HS-5 (cell line): ENCODE measurements at regions not wholly inside any gene's neighbourhood (a gene's known extent, or its start where the extent isn't known, plus 50 kb on each side); places are given as distances from the start of the nearest gene placed in this dataset.
"Not testable (repeated sequence)": the region's sequence is repeated elsewhere in the genome, so short reads cannot be mapped to it uniquely, and the experiment has no call there.

Experiments
- DNase-seq: peaks from one replicate; pipeline ENCODE4 v3.0.0-alpha.2; 2012; ENCODE audit warnings: low read depth

GRCh38 chr15:87752250-87752951 lies 504.1 kb downstream of the NTRK3 start:
- DNase-seq: peak; percentile 87

DNA sequence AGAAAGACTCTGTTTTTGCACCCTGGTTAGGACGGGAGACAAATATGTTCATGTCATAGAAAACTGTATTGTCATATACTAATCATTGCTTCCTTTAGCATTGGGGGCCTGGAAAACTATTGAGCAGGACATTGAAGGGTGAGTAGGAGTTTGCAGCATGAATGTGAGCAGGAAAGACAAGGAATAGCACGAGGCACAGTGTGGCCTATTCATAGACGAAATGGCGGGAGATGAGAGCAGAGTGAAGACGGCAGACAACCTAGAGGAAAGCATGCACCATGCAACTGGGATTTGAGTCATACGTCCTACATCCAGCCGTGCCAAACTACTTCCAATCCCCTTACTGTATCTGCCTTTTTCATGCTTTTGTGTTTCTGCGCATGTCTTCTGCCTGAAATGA lies 508.1 kb downstream of the NTRK3 start:
- no peak for DNase-seq

DNA sequence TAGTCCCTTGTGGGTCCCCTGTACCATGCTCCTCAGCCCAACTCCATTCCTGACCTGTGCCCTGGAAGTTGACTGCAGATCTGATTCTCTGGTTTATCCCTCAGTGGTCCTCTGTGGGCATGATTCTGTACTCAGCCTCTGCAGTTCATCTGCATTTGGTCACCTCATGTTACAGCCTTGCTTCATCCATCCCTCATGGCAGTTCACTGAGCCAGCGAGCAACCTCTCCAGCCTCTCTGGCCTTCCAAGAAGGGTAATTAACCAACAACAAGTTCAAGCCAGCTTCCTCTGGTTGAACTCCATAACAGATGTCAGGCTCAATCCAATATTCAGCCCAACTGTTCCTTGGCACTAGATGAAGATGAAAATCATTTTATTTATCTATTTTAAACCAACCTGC lies 509.5 kb downstream of the NTRK3 start:
- DNase-seq: no peak

DNA sequence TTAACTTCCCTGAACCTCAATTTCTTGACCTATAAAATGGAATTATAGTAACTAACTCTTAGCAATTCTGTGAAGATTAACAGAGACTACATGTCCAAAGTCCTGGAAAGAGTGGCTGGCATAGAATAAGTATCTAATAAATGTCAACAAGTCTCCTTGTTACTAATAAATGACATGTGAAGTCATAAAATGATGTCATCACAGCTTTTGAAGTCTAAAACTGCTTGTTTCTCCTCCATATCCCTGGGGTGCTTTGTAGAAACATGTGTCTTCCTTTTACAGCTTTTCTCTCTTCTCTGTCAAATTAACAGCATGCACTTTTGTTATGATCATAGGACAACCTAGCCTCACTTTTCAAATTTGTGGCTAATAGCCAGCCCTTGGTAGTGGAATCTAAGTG lies 510.2 kb downstream of the NTRK3 start:
- DNase-seq: no peak

GRCh38 chr15:87744815-87745214 lies 511.7 kb downstream of the NTRK3 start:
- no peak for DNase-seq

- DNase-seq: no peak
Measured at GRCh38 chr15:87743562-87743961, 513.0 kb downstream of the NTRK3 start.

DNA sequence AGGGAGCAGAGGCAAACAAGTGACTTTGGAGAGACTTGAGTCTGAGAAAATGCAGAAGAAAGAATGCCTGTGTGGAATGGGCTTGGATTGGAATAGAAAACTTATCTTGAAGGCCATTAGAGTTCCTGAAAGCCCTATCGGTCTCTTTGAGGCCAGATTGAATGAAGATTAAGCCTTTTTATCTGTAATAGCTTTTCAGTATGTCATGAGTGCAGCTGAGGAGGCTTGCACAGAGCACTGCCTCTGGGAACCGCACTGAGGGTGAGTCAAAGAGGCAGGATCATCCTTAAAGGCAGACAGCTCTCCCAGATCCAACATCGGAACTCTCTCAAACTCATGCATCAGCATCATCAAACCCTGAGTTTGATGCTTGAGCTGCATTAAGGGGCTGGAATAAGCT lies 515.2 kb downstream of the NTRK3 start:
- no peak for DNase-seq

GRCh38 chr15:87740655-87741344 lies 515.7 kb downstream of the NTRK3 start:
- DNase-seq: no peak

- DNase-seq: no peak
Measured at GRCh38 chr15:87739866-87740265, 516.7 kb downstream of the NTRK3 start.

- DNase-seq: no peak
Measured at GRCh38 chr15:87739081-87739480, 517.5 kb downstream of the NTRK3 start.

DNA sequence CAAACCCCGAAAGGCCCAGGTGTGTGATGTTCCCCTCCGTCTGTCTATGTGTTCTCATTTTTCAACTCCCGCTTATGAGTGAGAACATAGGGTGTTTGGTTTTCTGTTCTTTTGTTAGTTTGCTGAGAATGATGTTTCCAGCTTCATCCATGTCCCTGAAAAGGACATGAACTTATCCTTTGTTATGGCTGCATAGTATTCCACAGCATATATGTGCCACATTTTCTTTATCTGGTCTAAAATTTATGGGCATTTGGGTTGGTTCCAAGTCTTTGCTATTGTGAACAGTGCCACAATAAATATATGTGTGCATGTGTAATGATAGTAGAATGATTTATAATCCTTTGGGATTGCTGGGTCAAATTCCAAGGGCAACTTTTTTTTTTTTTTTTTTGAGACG lies 519.1 kb downstream of the NTRK3 start:
- DNase-seq: not testable (repeated sequence)

- peak; percentile 25 for DNase-seq
Measured at GRCh38 chr15:87736891-87737389, 519.6 kb downstream of the NTRK3 start.

DNA sequence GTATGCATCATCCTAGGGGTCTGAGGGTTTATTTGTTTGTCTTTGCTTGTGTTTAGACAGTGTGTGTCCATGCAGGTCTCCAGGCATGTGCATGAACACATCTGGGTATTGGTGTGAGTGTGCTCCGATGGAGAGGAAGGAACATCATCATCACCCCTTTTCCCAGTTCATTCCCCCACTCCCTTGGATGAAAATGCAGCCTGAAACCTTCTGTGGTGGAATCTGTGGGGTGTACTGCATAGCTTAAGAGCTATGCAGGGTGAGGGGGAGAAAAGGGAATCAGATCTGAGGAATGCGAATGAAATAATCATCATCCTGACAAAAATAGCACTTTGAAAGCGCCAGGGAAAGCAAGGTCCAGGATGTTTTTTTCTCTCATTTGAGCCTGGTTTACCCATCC lies 520.1 kb downstream of the NTRK3 start:
- no peak for DNase-seq

DNA sequence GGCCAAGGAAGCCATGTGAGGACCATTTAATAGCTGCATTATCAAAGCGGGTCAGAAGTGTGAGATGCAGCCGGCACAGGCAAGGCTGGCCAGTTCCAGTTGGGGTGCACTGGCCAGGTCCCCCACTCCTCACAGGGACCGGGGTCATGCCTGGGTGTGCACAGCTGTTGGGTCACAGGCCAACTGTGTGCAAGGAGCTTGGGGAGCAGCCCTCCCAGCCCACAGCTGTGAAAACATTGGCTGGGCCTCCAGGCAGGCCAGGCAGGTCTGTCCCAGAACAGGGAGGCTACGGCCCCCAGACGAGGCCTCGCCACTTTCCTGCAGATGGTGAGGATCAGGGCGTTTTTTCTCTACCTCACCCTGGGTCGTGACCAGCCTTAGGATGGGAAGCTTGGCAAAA lies 521.0 kb downstream of the NTRK3 start:
- no peak for DNase-seq

DNA sequence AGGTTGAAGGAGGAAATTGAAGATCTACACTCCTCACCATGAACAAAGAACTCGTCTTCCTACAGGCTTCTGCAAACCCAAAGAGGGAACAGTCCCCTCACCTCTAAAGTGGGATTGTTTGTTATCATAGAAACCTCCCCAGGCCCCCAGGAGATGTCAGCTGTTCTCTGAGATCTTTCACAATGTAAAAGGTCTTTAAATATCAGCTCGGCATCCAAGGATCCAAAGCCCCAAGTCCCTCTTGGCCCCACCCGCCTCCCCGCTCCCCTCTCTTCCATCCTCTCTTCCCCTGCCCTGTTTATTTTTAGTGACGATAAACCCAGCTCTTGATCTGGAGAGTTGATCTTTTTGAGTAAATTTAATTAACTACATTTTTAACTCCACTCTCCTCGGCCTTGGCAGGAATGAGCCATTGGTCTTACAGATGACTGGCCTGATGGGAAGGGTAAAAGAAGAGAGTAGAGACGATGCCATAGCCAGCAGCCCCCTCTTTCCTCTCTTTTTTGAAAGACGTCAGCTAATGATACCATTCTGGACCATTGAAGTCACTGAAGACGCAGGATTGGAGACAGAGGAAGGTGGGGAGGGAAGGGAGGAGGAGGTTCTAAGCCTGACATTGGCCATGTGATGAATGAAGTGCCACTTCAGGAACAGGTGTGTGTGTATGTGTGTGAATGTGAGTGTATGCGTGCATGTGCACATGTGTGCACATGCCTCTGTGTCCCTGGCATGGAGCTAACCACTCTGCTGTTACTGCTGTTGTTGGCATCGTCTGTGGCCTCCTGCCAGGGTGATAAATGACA lies 521.8 kb downstream of the NTRK3 start:
- no peak for DNase-seq

GRCh38 chr15:87733977-87734376 lies 522.6 kb downstream of the NTRK3 start:
- no peak for DNase-seq

DNA sequence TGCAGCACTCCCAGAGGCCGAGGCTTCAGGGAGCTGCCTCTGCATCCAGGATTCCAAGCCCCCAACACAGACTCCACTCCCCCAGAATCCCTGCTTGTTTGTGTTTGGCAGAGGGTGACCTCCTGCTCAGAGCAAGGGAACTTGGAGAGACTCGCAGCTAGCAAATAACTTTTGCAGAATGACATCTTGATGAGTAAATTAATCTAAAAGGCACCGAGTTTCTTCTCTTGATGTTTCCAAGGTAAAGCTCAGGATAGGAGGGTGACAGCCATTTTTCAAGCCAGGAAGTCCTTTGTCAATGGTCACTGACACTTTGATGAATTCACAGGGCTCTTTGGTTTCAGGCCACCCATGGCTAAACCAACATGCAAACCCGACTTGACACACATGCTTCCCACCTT lies 523.0 kb downstream of the NTRK3 start:
- DNase-seq: no peak

DNA sequence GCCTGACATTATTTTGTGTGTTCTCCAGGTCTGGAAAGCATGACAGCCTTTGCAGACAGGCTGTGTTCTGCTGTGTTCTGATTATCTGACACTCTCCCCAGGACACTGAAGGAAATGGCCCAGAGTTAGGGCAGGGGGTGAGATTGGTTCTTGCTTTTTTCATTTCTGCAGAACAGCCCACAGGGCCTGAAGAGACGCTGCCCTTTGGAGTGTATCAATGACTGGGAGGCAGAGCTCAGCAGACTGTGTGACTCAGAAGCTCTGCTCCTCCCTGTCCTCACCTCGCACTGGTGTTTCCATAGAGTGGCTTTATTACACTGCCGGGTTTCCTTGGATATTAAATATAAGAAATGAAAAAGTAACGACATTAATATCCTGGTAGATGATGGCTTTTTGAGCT lies 523.6 kb downstream of the NTRK3 start:
- no peak for DNase-seq

DNA sequence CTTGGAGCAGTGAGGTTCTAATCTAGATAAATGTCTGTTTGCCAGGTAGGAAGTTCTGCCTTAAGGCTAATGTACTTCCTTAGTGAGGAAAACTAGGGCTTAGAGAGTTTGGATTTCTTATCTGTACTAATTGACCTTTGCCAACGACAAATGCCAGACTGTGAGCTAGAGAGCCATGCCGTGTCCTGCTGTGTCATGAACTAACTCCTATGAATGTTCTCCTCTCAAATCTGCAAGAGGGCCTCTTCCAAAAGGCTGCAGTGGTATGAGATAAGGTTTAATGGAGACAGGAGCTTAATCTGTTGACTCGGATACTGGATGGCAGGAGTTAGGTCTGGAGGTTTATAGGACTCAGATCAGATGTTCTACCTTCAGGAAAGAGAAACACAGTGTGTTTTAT lies 524.9 kb downstream of the NTRK3 start:
- DNase-seq: no peak

- no peak for DNase-seq
Measured at GRCh38 chr15:87730706-87731105, 525.8 kb downstream of the NTRK3 start.

- DNase-seq: no peak
Measured at GRCh38 chr15:87728998-87729397, 527.5 kb downstream of the NTRK3 start.

DNA sequence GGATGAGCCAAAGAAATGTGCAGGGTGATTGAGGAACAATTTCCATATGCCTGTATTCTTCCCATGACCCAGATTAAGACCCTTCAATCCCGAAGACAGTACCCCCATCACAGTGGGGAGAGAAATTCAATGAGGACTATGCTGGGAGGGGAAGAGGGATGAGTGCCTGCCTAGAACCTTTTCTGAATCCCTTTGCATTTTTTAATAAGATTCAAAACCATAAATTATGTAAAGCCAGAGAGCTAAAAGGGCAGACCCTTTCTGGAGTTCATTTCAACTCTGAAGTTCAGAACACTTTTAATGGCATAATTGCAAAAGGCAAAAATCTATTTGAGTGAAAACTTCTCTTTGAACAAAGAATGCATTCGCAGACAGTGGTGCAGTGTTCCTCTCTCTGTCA lies 529.5 kb downstream of the NTRK3 start:
- no peak for DNase-seq

- no peak for DNase-seq
Measured at GRCh38 chr15:87724330-87724729, 532.2 kb downstream of the NTRK3 start.
